GM12872 (cell line): ENCODE measurements at regions not wholly inside any gene's neighbourhood (a gene's known extent, or its start where the extent isn't known, plus 50 kb on each side); places are given as distances from the start of the nearest gene placed in this dataset.

Experiments
- CTCF ChIP-seq: IDR thresholded peaks from 3 replicates; pipeline ENCODE4 v1.5.1; 2011; ENCODE audit warnings: low read depth, mild to moderate bottlenecking, low read length, moderate library complexity; ENCODE audit not compliant: insufficient read depth

GRCh38 chr16:65905331-65905730 lies 461.2 kb upstream of the CDH5 start:
- TF ChIP-seq CTCF: no peak

GRCh38 chr16:65896448-65897153 lies 469.9 kb upstream of the CDH5 start:
- no peak for TF ChIP-seq CTCF

GRCh38 chr16:65895906-65896305 lies 470.6 kb upstream of the CDH5 start:
- TF ChIP-seq CTCF: no peak

GRCh38 chr16:65895486-65895885 lies 471.0 kb upstream of the CDH5 start:
- TF ChIP-seq CTCF: no peak

GRCh38 chr16:65890203-65890602 lies 476.3 kb upstream of the CDH5 start:
- no peak for TF ChIP-seq CTCF

- no peak for TF ChIP-seq CTCF
These were observed 476.9 kb upstream of the CDH5 start for GRCh38 chr16:65889533-65889966.

GRCh38 chr16:65888201-65888600 lies 478.3 kb upstream of the CDH5 start:
- no peak for TF ChIP-seq CTCF
